Thoracic aorta (tissue), 2 donors: ENCODE measurements at regions not wholly inside any gene's neighbourhood (a gene's known extent, or its start where the extent isn't known, plus 50 kb on each side); places are given as distances from the start of the nearest gene placed in this dataset.

Source experiments
- ATAC-seq: fragments of 150-250 bp; one replicate; pipeline ENCODE4 v1.8.0; 2017; ENCODE audit warnings: low read depth; ENCODE audit not compliant: insufficient number of reproducible peaks, low FRiP score
- DNase-seq: peaks from one replicate; pipeline ENCODE4 v3.0.0-alpha.2; 2020; ENCODE audit warnings: low spot score
- H3K27ac ChIP-seq, 2 donors: fragments of 200-600 bp; sonication (generic); 1 replicate in 1 of 2; 2 replicates in 1 of 2; pipeline ENCODE4 v1.5.1; 2016; ENCODE audit warnings: mild to moderate bottlenecking in 2 of 2, moderate library complexity in 2 of 2
- H3K27me3 ChIP-seq: fragments of 200-600 bp; sonication (generic); replicated peaks from 2 replicates; pipeline ENCODE4 v1.6.0; 2016; ENCODE audit warnings: mild to moderate bottlenecking; ENCODE audit not compliant: insufficient read depth
- H3K36me3 ChIP-seq: fragments of 200-600 bp; sonication (generic); one replicate; pipeline ENCODE4 v1.5.1; 2016
- H3K4me1 ChIP-seq, 2 donors: fragments of 200-600 bp; sonication (generic); 1 replicate in 1 of 2; 2 replicates in 1 of 2; pipeline versions ENCODE4 v1.5.1 to v1.6.0; 2016; ENCODE audit warnings: low read depth in 2 of 2, mild to moderate bottlenecking in 1 of 2; ENCODE audit not compliant: control insufficient read depth in 1 of 2
- H3K4me3 ChIP-seq: fragments of 200-600 bp; sonication (generic); 2 replicates; pipeline ENCODE4 v1.5.1; 2016; ENCODE audit warnings: mild to moderate bottlenecking
- H3K9me3 ChIP-seq: fragments of 200-600 bp; sonication (generic); 2 replicates; pipeline ENCODE4 v1.5.1; 2016
- TF ChIP-seq, protein P1 (sequence below): fragments of 200-600 bp; sonication (generic); IDR thresholded peaks from one replicate; pipeline ENCODE4 v1.5.1; 2019; ENCODE audit warnings: antibody characterized with exemption

DNA sequence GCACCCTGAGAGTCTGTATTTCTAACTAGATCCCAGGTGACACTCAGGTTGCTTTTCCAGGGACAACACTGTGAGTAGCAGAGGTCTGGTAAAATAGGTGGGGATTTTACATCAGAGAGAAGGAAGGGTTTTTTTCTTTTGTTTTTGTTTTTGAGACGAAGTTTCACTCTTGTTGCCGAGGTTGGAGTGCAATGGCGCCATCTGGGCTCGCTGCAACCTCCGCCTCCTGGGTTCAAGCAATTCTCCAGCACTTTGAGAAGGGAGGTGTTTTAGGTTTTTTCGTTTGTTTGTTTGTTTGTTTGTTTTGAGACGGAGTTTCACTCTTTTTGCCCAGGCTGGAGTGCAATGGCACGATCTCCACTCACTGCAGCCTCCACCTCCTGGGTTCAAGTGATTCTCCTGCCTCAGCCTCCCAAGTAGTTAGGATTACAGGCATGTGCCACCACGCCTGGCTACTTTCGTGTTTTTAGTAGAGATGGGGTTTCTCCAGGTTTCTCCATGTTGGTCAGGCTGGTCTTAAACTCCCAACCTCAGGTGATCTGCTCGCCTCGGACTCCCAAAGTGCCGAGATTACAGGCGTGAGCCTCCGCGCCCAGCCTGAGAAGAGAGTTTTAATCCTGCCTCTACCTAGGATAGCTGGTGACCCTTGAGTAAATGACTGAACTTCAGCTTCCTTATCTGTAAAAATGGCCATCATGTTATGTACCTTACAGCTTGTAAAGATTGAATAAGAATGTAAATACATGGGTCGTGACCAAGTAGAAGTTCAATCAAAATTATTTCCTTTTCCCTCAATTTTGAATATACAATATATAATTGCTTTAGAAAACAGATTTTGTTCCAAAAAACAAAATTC lies 95.9 kb upstream of the FNDC3B start:
- no peaks in the 10 kb centered on the region for H3K36me3 ChIP-seq
- DNase-seq (no peak), ATAC-seq (no peak)
- peaks cover 0 to 5% of the 10 kb centered on the region in 2 donors for H3K4me1 ChIP-seq
- TF ChIP-seq, protein P1, sequence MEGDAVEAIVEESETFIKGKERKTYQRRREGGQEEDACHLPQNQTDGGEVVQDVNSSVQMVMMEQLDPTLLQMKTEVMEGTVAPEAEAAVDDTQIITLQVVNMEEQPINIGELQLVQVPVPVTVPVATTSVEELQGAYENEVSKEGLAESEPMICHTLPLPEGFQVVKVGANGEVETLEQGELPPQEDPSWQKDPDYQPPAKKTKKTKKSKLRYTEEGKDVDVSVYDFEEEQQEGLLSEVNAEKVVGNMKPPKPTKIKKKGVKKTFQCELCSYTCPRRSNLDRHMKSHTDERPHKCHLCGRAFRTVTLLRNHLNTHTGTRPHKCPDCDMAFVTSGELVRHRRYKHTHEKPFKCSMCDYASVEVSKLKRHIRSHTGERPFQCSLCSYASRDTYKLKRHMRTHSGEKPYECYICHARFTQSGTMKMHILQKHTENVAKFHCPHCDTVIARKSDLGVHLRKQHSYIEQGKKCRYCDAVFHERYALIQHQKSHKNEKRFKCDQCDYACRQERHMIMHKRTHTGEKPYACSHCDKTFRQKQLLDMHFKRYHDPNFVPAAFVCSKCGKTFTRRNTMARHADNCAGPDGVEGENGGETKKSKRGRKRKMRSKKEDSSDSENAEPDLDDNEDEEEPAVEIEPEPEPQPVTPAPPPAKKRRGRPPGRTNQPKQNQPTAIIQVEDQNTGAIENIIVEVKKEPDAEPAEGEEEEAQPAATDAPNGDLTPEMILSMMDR: no peak
- H3K9me3 ChIP-seq: no peaks in the 10 kb centered on the region
- no peaks in the 10 kb centered on the region for H3K27me3 ChIP-seq
- H3K4me3 ChIP-seq: no peak overlapping the region
- H3K27ac ChIP-seq: no peak overlapping the region

DNA sequence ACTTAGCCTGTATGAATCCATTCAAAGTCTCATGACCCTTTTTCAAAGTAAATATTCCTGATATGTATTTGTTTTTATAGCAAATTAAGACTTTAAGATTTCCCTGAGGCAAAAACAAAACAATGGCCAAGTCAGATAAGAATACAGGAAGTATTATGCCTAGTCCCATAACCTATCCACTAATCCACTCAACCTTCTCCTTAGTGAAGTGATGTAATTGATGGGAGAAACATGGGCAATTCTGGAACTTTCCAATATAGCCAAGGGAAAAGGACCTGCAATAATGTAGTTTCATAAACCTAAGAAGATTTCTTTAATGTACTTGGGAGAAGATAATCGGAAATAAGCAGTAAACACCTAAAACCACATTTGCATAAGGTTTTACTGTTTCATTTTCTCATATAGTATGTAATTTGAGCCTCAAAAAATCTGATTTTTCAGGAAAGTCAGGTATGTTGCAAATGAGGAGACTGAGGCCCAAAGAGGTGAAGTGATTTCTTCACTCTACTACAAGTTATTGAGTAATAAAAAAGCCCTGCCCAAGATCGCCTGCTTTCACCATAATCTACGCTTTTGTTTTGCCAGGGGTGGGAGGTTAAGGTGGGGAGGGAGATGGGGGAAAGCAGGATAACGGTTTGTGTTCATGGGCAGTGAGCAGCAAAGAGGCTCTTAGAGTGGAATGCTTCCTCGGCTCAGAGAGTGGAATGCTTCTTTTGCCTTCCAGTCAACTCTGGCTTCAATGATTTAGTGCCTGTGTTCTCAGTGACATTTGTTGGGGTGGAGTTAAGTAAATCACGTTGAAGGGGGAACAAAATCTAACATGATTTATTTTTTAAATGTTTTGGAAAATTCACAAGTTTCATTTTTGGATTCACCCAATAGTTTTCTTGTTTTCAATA lies 95.0 kb upstream of the FNDC3B start:
- DNase-seq: no peak

DNA sequence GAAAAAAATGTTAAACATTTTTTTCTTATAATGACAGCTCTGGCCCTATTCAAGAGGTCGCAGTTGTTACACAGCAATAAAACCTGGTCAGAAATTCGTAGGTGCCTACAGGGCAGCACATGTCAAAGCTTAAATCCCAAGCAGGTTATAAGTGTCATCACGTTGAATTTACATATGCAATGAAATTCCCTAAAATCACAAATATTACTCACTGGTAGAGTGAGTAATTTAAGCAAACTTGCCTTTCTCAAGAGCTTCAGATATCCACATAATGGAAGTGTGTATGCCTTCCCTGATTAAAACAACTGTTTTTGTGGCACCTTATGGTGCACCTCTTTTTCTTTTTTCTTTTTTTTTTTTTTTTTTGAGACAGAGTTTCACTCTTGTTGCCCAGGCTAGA lies 90.7 kb upstream of the FNDC3B start:
- H3K27me3 ChIP-seq: no peaks in the 10 kb centered on the region
- TF ChIP-seq, protein P1: no peak
- DNase-seq: no peak
- no peak overlapping the region for H3K4me3 ChIP-seq
- no peaks in the 10 kb centered on the region for H3K36me3 ChIP-seq
- no peaks in the 10 kb centered on the region for H3K9me3 ChIP-seq
- ATAC-seq: no peak
- no peak overlapping the region for H3K27ac ChIP-seq
- no peaks in the 10 kb centered on the region for H3K4me1 ChIP-seq

More for the DNA sequence above, 95.0 kb upstream of the FNDC3B start:
- H3K27me3 ChIP-seq: no peaks in the 10 kb centered on the region
- H3K9me3 ChIP-seq: no peaks in the 10 kb centered on the region
- no peak for ATAC-seq
- H3K27ac ChIP-seq: no peak overlapping the region
- H3K4me1 ChIP-seq: peaks cover 0 to 5% of the 10 kb centered on the region in 2 donors
- no peak overlapping the region for H3K4me3 ChIP-seq
- TF ChIP-seq, protein P1: no peak
- H3K36me3 ChIP-seq: no peaks in the 10 kb centered on the region

DNA sequence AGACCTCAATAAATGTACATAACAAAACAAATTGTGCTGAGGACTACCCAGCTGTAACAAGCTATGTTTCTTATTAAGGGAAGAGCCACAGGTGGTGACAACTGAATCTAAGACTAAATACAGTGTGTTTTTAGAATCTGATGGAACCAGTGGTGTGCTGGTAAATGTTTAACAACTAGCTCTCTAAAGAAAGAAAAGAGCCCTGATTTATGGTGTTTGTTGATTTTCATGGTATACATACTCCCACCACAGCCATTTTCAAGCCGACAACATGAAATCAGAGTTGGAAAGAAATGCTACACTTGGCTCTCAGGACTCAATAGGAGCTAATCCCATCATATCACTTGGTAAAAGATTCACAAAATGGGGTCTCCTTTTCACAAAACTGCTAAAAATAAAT lies 89.8 kb upstream of the FNDC3B start:
- Histone ChIP-seq H3K36me3 (no peaks in the 10 kb centered on the region), H3K4me3 (no peak overlapping the region), H3K4me1 (no peaks in the 10 kb centered on the region), H3K9me3 (no peaks in the 10 kb centered on the region), H3K27ac (no peak overlapping the region), H3K27me3 (no peaks in the 10 kb centered on the region)
- TF ChIP-seq, protein P1: no peak
- ATAC-seq (no peak), DNase-seq (no peak)

DNA sequence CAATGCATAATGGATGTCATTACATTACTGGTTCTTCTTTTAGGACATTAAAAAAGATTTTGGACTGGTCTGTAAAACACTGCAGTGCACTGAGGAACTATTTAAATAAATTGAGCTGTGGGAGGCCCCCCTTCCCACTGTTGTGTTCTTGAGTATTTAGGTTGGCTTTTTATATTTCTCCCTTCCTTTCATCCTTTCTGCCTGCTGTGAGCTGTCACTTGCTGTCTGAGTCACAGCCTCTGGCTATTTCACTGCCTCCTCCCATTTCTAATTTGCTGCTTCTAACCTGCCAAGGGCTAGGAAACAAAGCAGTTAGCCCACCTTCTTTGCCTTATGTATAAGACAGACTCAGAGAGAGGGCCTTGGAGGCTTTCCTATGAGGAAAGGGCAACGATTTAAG lies 89.0 kb upstream of the FNDC3B start:
- TF ChIP-seq, protein P1: no peak
- H3K4me3 ChIP-seq: no peak overlapping the region
- no peaks in the 10 kb centered on the region for H3K27me3 ChIP-seq
- H3K27ac ChIP-seq: no peak overlapping the region
- H3K36me3 ChIP-seq: no peaks in the 10 kb centered on the region
- DNase-seq (no peak), ATAC-seq (no peak)
- H3K9me3 ChIP-seq: no peaks in the 10 kb centered on the region
- H3K4me1 ChIP-seq: no peaks in the 10 kb centered on the region
